Upper lobe of left lung (tissue), 6 donors: ENCODE measurements at regions not wholly inside any gene's neighbourhood (a gene's known extent, or its start where the extent isn't known, plus 50 kb on each side); places are given as distances from the start of the nearest gene placed in this dataset.
A peak's percentile ranks its signal among the peaks of the same experiment; 100 is the strongest.

Experiments used
- ATAC-seq, 2 donors: fragments of 200-7000 bp; cut with Tn5 transposase; one replicate each; pipeline ENCODE4 v1.9.1; 2022; ENCODE audit warnings: mild to moderate bottlenecking in 2 of 2, moderate library complexity in 2 of 2; ENCODE audit not compliant: low FRiP score in 2 of 2
- DNase-seq, 2 donors: peaks; one replicate each; pipeline ENCODE4 v3.0.0-alpha.2; 2019 to 2020
- H3K27ac ChIP-seq, 4 donors: fragments of 200-600 bp; sonication (generic); one replicate each; pipeline ENCODE4 v1.5.1; 2016 to 2019
- H3K27me3 ChIP-seq, 4 donors: fragments of 200-600 bp; sonication (generic); one replicate each; pipeline ENCODE4 v1.5.1; 2017 to 2019
- H3K36me3 ChIP-seq, 4 donors: fragments of 200-600 bp; sonication (generic); one replicate each; pipeline ENCODE4 v1.5.1; 2016 to 2019
- H3K4me1 ChIP-seq, 4 donors: fragments of 200-600 bp; sonication (generic); one replicate each; pipeline ENCODE4 v1.5.1; 2018 to 2019
- H3K4me3 ChIP-seq, 4 donors: fragments of 200-600 bp; sonication (generic); one replicate each; pipeline ENCODE4 v1.5.1; 2017 to 2019; ENCODE audit warnings: mild to moderate bottlenecking in 2 of 4, moderate library complexity in 1 of 4
- H3K9me3 ChIP-seq, 4 donors: fragments of 200-600 bp; sonication (generic); one replicate each; pipeline ENCODE4 v1.5.1; 2018 to 2019
- CTCF ChIP-seq, 6 experiments: fragments of 450-650 bp in 4 of 6; fragments of 200-600 bp in 2 of 6; sonication (generic) in 2 of 6; IDR thresholded peaks; one replicate each; pipeline ENCODE4 v1.5.1; 2016 to 2019; ENCODE audit warnings: antibody characterized with exemption in 6 of 6
- EP300 ChIP-seq, 4 donors: sonication (generic); formaldehyde crosslinking; IDR thresholded peaks; one replicate each; pipeline ENCODE4 v1.5.1; 2017; ENCODE audit warnings: antibody characterized with exemption in 4 of 4, control low read depth in 2 of 4
- POLR2A ChIP-seq, 4 donors: fragments of 450-650 bp; IDR thresholded peaks; one replicate each; pipeline ENCODE4 v1.5.1; 2016 to 2017; ENCODE audit warnings: antibody characterized with exemption in 4 of 4, mild to moderate bottlenecking in 2 of 4
- POLR2AphosphoS5 ChIP-seq, 2 donors: sonication (generic); formaldehyde crosslinking; IDR thresholded peaks; one replicate each; pipeline ENCODE4 v1.5.1; 2017; ENCODE audit warnings: antibody characterized with exemption in 2 of 2
- WGBS, 2 donors: methylation state at CpG; one replicate each; pipeline ENCODE4 v1.1.5; 2017 to 2018; 5-methylcytosine and 5-hydroxymethylcytosine counted together
- donor health status: DM: no; HTN: no; CAD: no; lungs with moderate emphysema.
- donor health status: DM: no; HTN: yes; CAD: no; lungs with severe emphysema.

GRCh38 chr9:29656641-29657406 lies 2083.5 kb upstream of the C9orf72 start:
- TF ChIP-seq CTCF (IDR thresholded peaks at IDR 0.05) (no peak), EP300 (IDR thresholded peaks at IDR 0.05) (no peak), POLR2AphosphoS5 (IDR thresholded peaks at IDR 0.05) (no peak)
- ATAC-seq (no peak), DNase-seq (peak in 1 of 2 donors; percentile 2)
- Histone ChIP-seq H3K36me3 (no peaks in the 10 kb centered on the region), H3K9me3 (no peaks in the 10 kb centered on the region), H3K4me3 (no peak overlapping the region), H3K27ac (no peak overlapping the region), H3K4me1 (no peaks in the 10 kb centered on the region), H3K27me3 (no peaks in the 10 kb centered on the region)
- 84 to 89% methylated on average over 5 to 7 of the region's 7 CpGs for WGBS, 2 donors

GRCh38 chr9:29657821-29658220 lies 2084.5 kb upstream of the C9orf72 start:
- no peak overlapping the region for H3K4me3 ChIP-seq
- WGBS, 2 donors = 90 to 93% methylated on average over 7 of the region's 7 CpGs
- TF ChIP-seq EP300 (IDR thresholded peaks at IDR 0.05) = no peak
- no peak for TF ChIP-seq POLR2A (IDR thresholded peaks at IDR 0.05)
- TF ChIP-seq POLR2AphosphoS5 (IDR thresholded peaks at IDR 0.05) = no peak
- TF ChIP-seq CTCF (IDR thresholded peaks at IDR 0.05) = no peak
- no peaks in the 10 kb centered on the region for H3K4me1 ChIP-seq
- no peak for DNase-seq
- H3K27ac ChIP-seq = no peak overlapping the region
- no peaks in the 10 kb centered on the region for H3K36me3 ChIP-seq
- no peaks in the 10 kb centered on the region for H3K27me3 ChIP-seq
- ATAC-seq = no peak
- H3K9me3 ChIP-seq = no peaks in the 10 kb centered on the region

GRCh38 chr9:29659014-29659413 lies 2085.7 kb upstream of the C9orf72 start:
- no peaks in the 10 kb centered on the region for H3K27me3 ChIP-seq
- H3K4me3 ChIP-seq = no peak overlapping the region
- TF ChIP-seq CTCF (IDR thresholded peaks at IDR 0.05) = no peak
- no peak for TF ChIP-seq POLR2AphosphoS5 (IDR thresholded peaks at IDR 0.05)
- no peak for TF ChIP-seq EP300 (IDR thresholded peaks at IDR 0.05)
- TF ChIP-seq POLR2A (IDR thresholded peaks at IDR 0.05) = no peak
- ATAC-seq (no peak), DNase-seq (no peak)
- H3K9me3 ChIP-seq = no peaks in the 10 kb centered on the region
- no peaks in the 10 kb centered on the region for H3K36me3 ChIP-seq
- WGBS, 2 donors = 82 to 84% methylated on average over 6 of the region's 6 CpGs
- H3K27ac ChIP-seq = no peak overlapping the region
- H3K4me1 ChIP-seq = no peaks in the 10 kb centered on the region

GRCh38 chr9:29659736-29660135 lies 2086.5 kb upstream of the C9orf72 start:
- TF ChIP-seq POLR2A (IDR thresholded peaks at IDR 0.05) (no peak), POLR2AphosphoS5 (IDR thresholded peaks at IDR 0.05) (no peak), CTCF (IDR thresholded peaks at IDR 0.05) (no peak), EP300 (IDR thresholded peaks at IDR 0.05) (no peak)
- DNase-seq = no peak
- no peak overlapping the region for H3K4me3 ChIP-seq
- no peak overlapping the region for H3K27ac ChIP-seq
- no peaks in the 10 kb centered on the region for H3K27me3 ChIP-seq
- no peak for ATAC-seq
- no peaks in the 10 kb centered on the region for H3K36me3 ChIP-seq
- H3K4me1 ChIP-seq = no peaks in the 10 kb centered on the region
- 85 to 87% methylated on average over 4 of the region's 4 CpGs for WGBS, 2 donors
- no peaks in the 10 kb centered on the region for H3K9me3 ChIP-seq

GRCh38 chr9:29668732-29669131 lies 2095.5 kb upstream of the C9orf72 start:
- DNase-seq = no peak
- H3K9me3 ChIP-seq = no peaks in the 10 kb centered on the region
- no peaks in the 10 kb centered on the region for H3K4me1 ChIP-seq
- ATAC-seq = peak in 1 of 2 donors; percentile 30
- no peaks in the 10 kb centered on the region for H3K27me3 ChIP-seq
- no peak overlapping the region for H3K27ac ChIP-seq
- no peaks in the 10 kb centered on the region for H3K36me3 ChIP-seq
- TF ChIP-seq EP300 (IDR thresholded peaks at IDR 0.05) (peak in 2 of 4 donors; percentile 31 to 46), CTCF (IDR thresholded peaks at IDR 0.05) (no peak)
- no peak overlapping the region for H3K4me3 ChIP-seq
- WGBS, 2 donors = 32 to 58% methylated on average over 1 of the region's 1 CpG
